GM13977 (cell line): ENCODE measurements at regions not wholly inside any gene's neighbourhood (a gene's known extent, or its start where the extent isn't known, plus 50 kb on each side); places are given as distances from the start of the nearest gene placed in this dataset.

Experiments used
- DNase-seq: peaks from one replicate; pipeline ENCODE4 v3.0.0; 2012; ENCODE audit warnings: low spot score
- in situ Hi-C: fragments of 300-500 bp; cut with MboI; formaldehyde crosslinking; loops from one replicate; pipeline ENCODE4 v1.12.0; 2022; ENCODE audit warnings: low sequenced_read_pairs, low pct_unique_long_range_greater_than_20kb, mixed read lengths, inconsistent platforms; ENCODE audit not compliant: unreplicated experiment
- TF ChIP-seq, protein P1 (sequence below): IDR thresholded peaks from 2 replicates; pipeline ENCODE4 v1.5.1; 2012; ENCODE audit warnings: mild to moderate bottlenecking, control low read depth; ENCODE audit not compliant: insufficient read depth; ENCODE audit errors: extremely low read depth, missing control alignments

DNA sequence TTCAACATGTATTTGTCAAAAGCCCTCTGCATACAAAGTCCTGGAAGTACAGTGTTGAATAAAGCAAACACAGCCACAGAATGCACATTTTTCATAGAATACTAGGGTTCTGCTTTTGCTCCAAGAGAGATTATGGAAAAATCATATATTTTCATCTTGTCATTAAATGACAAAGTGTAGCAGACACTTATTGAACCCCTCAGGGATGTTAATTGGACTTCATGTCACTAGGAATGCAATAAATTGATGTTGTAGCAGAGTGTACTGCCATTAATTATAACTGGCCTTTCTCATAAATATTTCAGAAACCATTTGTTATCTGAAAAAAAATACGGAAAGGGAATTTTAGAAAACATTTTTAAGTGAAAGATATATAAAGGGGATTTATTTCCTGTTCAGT is 64.5 kb upstream of the TAC1 start:
- TF ChIP-seq, protein P1, sequence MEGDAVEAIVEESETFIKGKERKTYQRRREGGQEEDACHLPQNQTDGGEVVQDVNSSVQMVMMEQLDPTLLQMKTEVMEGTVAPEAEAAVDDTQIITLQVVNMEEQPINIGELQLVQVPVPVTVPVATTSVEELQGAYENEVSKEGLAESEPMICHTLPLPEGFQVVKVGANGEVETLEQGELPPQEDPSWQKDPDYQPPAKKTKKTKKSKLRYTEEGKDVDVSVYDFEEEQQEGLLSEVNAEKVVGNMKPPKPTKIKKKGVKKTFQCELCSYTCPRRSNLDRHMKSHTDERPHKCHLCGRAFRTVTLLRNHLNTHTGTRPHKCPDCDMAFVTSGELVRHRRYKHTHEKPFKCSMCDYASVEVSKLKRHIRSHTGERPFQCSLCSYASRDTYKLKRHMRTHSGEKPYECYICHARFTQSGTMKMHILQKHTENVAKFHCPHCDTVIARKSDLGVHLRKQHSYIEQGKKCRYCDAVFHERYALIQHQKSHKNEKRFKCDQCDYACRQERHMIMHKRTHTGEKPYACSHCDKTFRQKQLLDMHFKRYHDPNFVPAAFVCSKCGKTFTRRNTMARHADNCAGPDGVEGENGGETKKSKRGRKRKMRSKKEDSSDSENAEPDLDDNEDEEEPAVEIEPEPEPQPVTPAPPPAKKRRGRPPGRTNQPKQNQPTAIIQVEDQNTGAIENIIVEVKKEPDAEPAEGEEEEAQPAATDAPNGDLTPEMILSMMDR: no peak
- no peak for DNase-seq
- in situ Hi-C loops: no loop called here

GRCh38 chr7:97671571-97671970 is 60.3 kb upstream of the TAC1 start:
- in situ Hi-C loops: no loop called here
- TF ChIP-seq, protein P1: no peak
- DNase-seq: no peak

- TF ChIP-seq, protein P1: no peak
- no peak for DNase-seq
- in situ Hi-C loops: no loop called here
Observed at GRCh38 chr7:97680622-97681021, 51.3 kb upstream of the TAC1 start.
